T1000 (cell line): ENCODE measurements at regions not wholly inside any gene's neighbourhood (a gene's known extent, or its start where the extent isn't known, plus 50 kb on each side); places are given as distances from the start of the nearest gene placed in this dataset.
"Not testable (repeated sequence)": the region's sequence is repeated elsewhere in the genome, so short reads cannot be mapped to it uniquely, and the experiment has no call there.

ENCODE experiments used
- DNase-seq: peaks from one replicate; lab custom pipeline; 2025; ENCODE audit warnings: mixed read lengths; lab: John Stamatoyannopoulos, UW

DNA sequence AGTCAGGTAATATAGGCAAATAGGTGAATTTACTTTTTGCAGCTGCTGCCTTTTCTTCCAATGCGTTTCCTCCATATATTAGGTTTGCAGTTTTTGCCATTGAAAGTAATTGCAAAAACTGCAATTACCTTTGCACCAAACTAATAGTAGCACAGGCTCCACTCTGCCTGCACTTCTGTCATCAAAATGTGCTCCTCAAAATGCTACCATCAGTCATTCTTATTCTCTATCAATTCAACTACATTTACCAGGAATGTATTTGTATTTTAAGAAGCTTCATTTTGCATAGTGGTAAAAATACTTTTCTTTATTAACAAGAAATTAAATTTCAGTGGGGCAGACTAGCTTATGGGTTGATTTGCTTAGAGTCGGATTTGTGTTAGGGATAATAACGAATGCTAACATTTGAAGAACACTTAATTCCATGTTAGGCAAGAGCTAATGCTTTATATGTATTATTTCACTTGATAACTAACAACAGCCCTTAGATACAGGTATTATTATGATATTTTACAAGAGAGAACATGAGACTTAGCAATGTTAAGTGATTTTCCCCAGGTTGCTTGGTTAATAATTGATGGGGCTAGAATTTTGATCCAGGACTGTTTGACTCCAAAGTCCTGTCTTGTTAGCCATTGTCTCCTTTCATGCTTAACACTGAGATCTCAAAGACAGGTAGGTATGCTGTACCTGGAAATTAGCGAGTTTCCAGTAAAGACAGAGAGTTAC lies 300.4 kb downstream of the MAN2A1 start:
- DNase-seq, result no peak

DNA sequence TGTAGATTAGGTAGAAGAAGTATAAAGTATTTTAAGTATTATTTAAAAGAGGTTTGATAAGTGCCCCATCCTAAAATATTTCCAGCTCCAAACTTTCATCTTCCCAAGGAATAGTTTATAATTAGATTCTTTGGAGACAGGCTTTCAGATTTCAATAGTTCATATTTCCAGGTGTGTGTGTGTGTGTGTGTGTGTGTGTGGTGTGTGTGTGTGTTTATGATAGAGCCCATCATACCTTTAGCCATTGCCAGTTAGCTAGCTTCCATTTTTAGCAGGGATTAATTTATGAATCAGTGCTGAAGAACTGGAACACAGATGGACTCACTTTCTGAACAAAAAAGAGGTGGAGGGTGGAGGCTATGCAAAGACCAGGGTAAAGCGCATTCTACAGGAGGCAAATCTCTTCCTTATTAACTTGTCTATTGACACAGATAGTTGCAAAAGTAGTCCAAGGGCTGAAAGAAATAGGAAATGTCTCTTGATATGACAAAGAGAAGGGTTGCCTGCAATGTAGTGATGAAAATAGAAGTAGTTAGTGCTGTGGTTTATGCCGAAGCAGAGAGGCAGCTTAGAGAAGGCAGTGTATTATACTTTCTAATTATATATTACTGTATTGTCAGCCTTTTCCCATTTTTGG lies 301.1 kb downstream of the MAN2A1 start:
- DNase-seq, result no peak

DNA sequence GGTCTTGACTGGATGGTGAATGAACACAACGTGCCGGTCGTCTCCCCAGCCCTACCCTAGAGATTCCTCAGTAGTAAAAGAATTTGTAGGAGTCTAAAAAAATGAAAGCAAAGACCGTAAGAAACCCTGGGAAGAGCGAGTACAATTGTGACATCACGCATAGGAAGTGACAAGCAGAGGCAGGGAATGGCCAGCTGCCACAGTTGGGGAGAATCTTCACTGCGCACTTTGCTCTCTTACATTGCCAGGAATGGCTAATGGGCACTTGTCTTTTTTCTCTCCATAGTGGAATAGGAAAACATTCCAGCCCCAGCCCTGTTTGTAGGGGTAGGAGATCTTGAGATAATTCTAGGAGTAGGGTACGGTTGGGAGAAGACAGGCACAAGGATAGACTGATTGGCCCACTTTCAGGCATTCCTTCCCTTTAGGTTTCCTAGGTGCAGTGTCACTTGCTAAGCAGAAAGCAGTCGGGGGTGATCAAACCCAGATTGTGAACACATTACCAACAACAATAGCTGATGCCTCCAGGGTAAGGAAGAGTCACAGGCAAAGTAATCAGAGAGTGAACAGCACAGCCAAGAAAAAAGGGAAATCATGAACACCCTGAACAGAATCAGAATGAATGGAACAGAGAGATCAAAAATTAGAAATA lies 302.7 kb downstream of the MAN2A1 start:
- no peak for DNase-seq

DNA sequence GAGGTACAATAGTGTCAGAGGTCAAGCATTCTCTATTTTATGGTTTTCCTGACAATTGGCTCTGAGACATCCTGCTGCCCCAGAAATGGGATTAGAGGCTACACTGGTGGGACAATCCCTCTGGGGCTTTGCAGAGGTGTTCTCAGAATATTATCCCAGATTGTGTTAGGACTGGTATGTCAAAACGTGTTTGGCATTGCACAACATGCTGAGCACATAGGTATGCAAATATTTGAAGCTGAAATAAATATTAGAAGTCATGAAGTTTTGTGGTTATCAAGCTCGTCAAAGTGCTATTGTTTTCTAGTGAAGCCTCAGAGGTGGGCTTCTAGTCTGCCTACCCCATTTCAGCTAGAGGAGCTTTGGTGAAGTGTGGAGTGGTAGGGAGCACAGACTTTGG lies 304.4 kb downstream of the MAN2A1 start:
- DNase-seq, result no peak

DNA sequence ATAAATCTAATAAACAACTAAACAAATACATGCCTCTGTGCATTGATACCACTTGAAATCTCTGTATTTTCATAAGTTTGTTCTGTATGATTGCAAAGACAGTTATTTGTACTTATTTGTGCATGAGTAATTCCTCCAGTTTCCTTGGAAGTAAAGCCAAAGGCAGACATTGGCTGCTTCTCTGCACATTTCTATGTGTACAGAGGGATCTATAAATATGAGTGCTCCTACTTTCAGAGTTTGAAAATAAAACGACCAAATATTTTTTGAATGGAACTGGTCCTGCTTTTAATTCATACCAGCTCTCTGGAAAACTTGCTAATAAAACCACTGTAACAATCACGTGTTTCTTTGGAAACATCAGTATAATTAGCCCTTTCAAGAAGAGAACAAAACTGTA lies 306.5 kb downstream of the MAN2A1 start:
- no peak for DNase-seq

DNA sequence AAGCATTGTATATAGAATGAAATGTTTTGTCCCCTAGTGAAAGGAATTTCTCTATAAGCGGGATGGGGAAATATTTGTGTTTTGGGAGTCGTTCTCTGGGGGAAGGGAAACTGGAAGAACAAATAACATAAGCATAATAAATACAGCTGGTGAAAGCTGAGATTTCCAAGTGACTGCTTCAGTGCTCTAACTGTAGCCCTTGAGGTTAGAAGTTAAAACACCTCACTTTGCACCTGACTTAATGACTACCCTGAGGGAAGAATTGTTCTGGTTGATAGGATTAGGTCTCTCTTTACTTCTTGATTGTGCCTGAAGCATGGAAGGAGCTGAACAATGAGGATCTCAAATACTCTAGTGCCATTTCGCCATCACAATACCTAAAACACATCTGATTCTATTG lies 307.4 kb downstream of the MAN2A1 start:
- DNase-seq, result no peak

DNA sequence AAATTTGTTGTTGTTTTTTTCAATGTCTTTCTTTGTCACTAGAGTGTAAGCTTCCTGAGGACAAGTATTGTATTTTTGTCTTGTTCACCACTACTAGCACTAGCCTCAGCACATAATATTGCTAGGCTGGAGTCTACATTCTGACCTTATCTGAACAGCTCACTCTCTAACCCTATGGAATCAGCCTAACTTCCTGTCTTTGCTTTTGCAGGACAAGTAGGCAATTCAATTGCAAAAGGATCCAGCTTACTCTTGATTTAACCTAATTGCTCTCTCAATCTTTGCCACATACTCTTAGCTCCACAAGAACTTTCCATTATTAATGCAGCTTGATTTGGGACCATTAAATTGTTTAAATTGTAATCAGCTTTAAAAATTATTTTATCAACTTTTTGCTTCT lies 308.5 kb downstream of the MAN2A1 start:
- DNase-seq, result no peak

DNA sequence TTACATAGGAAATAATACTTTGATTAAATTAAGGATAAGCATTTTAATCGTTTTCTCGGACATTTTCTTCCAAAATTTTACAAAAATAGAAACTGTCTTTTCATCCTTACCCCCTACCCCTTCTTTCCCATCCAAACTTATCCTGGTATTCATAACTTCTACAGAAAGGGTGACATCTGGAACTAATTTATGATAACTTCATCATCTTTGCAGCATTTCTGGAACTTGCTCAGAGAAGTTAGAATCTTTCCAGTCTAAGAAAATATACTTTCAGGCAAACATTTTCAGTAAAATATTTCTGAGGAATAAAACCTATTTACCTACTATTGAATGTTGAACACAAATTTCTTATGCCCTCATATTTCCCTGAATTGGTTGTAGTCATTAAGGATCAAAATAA lies 309.0 kb downstream of the MAN2A1 start:
- DNase-seq, result no peak

DNA sequence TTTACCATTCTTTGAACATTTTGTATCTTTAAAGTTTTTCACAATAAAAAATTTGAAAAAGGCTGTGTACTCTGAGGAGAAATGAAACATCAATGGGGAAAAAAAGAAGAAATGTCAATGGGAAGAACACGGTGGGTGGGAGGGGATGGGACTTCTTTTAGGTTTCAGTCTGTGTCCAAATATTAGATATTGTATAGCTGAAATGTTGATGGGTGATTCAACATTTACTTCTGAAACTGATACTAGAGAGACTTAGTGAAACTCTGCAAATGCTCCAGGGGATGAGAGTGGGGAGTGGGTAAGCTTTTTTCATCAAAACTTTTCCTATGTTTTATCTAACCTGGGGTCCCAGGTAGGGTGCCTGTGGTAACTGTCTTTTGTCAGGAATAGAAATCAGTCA lies 311.9 kb downstream of the MAN2A1 start:
- DNase-seq, result no peak

DNA sequence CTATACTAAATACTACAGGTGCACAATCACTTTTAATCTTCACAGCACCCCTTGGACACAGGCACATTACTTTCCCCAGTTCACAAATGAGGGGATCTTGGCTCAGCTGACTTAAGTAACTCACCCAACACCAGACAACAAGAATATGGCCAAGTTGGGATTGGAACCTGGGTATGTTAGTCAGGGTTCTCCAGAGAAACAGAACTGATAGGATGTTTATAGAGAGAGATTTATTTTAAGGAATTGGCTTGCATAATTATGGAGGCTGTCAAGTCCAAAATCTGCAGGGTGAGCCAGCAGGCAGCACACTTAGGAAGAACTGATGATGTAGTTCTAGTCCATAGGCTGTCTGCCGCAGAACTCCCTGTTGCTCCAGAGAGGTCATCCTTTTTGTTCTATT lies 312.9 kb downstream of the MAN2A1 start:
- DNase-seq, result no peak

DNA sequence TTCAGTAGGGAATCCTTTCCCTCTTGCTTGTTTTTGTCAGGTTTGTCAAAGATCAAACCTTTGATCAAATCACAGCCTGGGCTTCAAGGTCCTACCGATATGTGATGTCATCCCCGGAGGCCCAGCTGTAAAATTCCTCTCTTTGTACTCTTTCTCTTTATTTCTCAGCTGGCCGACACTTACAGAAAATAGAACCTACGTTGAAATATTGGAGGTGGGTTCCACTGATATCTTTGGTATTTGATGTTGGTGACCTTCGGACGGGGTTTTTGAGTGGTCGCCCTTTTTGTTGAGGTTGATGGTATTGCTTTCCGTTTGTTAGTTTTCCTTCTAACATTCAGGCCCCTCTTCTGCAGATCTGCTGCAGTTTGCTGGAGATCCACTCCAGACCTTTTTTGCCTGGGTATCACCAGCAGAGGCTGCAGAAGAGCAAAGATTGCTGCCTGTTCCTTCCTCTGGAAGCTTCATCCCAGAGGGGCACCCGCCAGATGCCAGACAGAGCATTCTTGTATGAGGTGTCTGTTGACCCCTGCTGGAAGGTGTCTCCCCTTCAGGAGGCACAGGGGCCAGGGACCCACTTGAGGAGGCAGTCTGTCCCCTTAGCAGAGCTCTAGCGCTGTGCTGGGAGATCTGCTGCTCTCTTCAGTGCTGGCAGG lies 316.3 kb downstream of the MAN2A1 start:
- DNase-seq, result not testable (repeated sequence)

DNA sequence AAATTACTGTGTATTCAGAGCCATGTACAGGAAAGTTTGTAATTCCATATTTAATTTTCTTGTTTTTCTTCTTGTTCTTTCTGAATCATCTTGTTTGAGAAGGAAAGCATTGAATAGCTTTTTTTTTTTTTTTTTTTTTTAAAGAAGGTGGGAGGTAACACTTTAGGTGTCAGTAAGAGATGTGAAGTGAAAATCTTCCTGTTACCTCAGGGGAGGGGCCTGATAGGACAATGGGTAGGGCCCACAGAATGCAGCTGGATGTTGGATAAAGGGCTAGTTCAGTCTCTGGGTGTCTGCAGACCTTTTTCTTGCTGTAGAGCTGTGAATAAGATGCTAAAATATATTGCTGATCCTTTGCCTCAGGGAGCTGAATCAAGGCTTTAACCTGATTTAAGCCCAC lies 317.4 kb downstream of the MAN2A1 start:
- no peak for DNase-seq

DNA sequence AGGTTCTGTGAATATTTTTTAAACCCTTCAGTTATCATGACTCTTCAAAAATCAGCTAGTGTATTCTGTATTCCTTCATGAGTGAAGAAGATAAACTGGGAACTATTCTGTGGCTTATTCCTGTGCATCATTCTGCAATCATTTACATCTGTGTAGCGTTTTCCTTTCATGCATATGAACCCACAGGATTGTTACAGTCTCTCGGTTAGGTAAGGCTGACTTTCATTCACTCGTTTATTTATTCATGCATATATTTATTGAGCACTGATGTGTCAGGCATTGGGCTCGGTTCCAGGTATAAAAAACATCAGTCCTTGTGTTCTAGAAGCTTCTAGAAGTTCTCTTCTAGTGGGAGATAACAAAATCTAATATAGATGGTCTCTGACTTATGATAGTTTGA lies 318.4 kb downstream of the MAN2A1 start:
- DNase-seq, result no peak

DNA sequence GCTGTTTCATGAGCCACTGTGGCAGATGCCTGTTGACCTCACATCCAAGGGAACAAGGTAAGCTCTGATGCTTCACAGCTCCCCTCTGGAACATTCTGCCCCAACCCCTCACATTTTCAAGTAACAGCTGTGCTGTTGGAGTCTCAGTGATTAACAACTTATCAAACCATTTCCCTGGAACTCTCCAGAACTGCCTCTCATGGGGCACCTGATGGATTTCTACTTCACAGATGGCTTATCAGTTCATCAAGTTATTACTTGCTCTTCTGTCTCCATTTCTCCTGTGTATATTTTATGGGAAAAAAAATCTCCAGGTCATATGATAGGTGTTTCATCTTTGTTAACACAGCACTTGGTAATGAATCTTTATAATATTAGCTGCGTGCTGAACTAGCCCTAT lies 322.4 kb downstream of the MAN2A1 start:
- DNase-seq, result no peak

DNA sequence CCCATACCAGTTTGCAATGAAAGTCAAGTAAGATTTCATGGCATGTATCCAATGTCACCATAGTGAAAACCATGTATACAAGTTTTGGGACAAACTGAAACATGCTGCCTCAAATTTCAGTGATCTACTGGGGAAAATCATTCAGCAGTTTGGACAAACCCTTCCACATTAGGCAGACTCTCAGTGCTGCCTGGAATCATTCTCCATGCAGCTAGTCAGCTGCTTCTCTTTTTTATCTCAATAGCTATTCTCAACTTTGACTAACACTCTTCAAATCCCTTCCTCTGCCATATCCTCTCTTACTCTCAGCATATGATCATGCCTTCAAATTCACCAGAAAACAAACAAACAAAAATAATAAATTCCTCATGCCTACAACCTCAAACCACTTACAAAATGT lies 323.3 kb downstream of the MAN2A1 start:
- DNase-seq, result no peak

DNA sequence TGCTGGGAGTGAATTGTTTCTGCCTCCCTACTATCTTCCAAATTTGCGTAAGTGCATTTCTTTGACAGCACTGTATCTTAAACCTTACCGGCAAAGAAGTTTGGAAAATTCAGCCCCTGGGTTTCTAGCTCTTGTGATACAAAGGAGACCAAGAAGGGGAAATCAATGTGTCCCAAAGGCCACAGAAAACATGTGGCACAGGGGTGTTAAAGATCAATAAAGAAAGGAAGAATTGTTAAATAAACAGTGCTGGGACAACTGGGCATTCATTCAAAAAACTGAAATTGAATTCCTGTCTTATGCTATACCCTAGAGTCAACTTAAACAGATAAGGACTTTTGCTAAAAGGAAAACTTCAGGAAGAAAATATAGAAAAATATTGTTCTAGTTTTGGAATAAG lies 328.1 kb downstream of the MAN2A1 start:
- DNase-seq, result no peak

DNA sequence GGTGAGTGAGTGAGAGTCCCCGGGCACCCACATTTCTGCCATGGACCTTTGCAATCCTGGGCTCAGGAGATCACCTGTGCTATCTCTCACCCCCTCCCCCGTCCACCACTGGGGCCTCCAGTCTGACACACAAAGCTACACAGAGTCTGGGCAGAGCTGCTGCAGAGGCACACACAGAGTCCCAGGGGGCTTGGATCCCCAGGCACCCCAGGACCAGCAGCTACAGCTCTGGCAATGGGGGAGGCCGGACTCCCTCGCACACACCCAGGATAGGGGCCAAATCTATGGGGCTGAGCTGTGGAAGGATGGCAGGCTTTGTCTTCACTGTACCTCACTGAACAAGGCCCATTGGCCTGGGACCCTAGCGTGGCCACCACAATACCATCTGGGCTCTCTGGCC lies 328.8 kb downstream of the MAN2A1 start:
- no peak for DNase-seq

DNA sequence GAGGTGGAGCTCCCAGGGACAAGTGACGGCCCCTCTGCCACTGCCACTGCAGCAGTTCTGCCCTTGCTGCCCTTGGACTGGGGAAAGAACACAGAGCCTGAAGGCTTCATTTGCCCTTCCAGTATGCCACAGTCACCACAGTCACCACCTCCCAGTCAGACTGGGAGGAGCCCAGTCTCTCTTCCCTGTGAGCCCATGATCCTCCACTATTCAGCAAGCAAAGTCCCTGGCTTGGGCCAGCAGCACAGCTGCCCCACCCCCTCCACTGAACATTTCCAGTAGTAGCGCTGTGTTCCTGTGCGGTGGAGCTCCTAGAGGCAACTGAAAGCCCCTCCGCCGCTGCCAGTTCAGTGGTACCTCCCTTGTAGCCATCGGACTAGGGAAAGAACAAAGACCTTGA lies 329.4 kb downstream of the MAN2A1 start:
- DNase-seq, result no peak

DNA sequence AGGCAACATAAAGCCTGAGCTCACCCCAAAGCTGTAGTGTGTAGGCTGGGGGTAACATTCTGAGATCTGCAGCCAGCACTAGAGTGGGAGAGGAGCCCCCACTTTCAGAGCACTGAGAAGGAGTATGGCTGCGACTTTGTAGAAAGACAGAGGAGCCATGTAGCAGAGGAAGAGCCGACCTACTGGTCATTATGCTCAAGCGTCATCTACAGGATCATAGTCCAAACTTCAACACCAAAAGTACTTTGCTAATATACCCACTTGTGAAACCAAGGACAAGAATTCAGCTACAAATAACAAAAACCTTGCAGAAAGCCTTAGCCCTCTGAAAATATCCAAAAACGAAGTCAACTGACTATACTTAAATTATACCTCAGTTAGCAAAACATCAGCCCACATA lies 330.1 kb downstream of the MAN2A1 start:
- DNase-seq, result no peak

DNA sequence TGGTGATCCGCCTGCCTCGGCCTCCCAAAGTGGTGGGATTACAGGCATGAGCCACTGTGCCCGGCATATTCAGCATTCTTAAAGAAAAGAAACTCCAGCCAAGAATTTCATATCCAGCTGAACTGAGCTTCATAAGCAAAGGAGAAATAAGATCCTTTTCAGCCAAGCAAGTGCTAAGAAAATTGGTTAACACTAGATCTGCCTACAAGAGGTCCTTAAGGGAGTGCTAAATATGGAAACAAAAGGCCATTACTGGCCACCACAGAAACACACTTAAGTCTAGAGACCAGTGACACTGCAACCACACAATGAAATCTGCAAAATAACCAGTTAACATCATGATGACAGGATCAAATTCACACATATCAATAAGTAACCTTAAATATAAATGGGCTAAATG lies 331.5 kb downstream of the MAN2A1 start:
- no peak for DNase-seq

DNA sequence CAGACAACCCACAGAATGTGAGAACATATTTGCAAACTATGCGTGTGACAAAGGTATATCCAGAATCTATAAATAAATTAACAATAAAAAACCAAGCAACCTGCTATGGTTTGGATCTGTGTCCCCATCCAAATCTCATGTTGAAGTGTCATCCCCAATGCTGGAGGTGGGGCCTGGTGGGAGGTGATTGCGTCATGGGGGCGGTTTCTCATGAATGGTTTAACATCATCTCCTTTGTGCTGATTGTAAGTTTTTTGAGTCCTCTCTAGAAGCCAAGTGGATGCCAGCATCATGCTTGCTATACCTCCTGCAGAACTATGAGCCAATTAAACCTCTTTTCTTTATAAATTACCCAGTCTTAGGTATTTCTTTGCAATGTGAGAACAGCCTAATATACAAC lies 335.4 kb downstream of the MAN2A1 start:
- no peak for DNase-seq

DNA sequence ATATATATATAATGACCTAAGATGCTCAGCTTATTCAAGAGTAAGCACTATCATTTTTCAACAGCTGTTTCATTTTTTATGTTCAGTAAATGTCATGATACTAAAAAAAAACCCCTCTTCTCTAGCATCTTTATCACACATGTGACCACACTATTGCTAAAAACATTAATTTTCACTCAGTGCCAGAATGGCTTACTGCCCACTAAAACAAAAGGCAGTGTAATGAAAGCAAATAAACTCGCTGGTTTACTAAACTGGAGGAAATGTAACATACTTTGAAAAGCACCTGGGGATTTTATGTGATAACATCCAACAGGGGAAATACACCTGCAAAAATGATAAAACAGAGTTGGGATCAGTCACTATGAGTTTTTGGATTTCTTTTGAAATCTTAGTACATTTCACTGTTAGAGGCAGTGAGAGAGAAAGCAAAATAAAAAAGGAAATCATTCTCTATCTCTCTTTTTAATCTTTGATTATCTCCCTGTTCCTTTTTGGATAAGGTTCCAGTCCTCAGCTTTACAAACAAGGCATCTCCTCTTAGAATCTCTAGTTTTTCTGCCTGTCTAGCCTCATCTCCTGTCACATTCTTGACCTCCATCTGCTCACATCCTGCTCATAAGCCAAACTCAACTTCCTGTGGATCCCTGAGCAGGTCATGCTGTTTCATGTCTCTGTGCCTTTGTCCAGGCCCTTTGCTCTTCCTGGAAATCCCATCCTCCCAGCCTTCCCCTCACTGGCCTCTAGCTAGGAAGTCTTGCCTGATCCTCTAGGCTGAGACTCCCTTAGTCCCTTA lies 338.0 kb downstream of the MAN2A1 start:
- no peak for DNase-seq
